GM12878 (cell line): ENCODE measurements at regions not wholly inside any gene's neighbourhood (a gene's known extent, or its start where the extent isn't known, plus 50 kb on each side); places are given as distances from the start of the nearest gene placed in this dataset.

Experiments
- ATAC-seq: fragments of 200-7000 bp; cut with Tn5 transposase; 3 replicates; pipeline ENCODE4 v1.9.1; 2020; ENCODE audit warnings: mild to moderate bottlenecking, moderate library complexity
- BruUV-seq: library from RNA; stranded (reverse); fragments of 400-500 nt; replicated peaks from 2 replicates; lab custom pipeline; 2021; lab: Mats Ljungman, UMichigan
- CTCF ChIA-PET: fragments of 300-600 bp; sonication (Branson Sonifier 250); formaldehyde crosslinking; extraction: SDS; loops from one replicate; lab custom pipeline; 2021; ENCODE audit warnings: inconsistent platforms; lab: Yijun Ruan, JAX
- POLR2A ChIA-PET: fragments of 350-600 bp; formaldehyde crosslinking; extraction: SDS; loops from one replicate; lab custom pipeline; 2021; ENCODE audit warnings: inconsistent platforms; lab: Charles Lee
- RAD21 ChIA-PET: fragments of 300-600 bp; sonication (Branson Sonifier 250); formaldehyde crosslinking; loops from one replicate; lab custom pipeline; 2023; ENCODE audit warnings: antibody characterized with exemption; ENCODE audit not compliant: unreplicated experiment; lab: Charles Lee
- SMC1A ChIA-PET: fragments of 300-600 bp; sonication (Branson Sonifier 250); formaldehyde crosslinking; loops from one replicate; lab custom pipeline; 2023; ENCODE audit not compliant: unreplicated experiment, uncharacterized antibody; lab: Charles Lee
- DNase-seq: peaks from one replicate; pipeline ENCODE4 v3.0.0-alpha.2; 2011; ENCODE audit warnings: low read depth, low spot score
- FAIRE-seq: peaks from 3 replicates; lab custom pipeline; 2011; peaks lifted over from hg19 to GRCh38; lab: Jason Lieb, UNC
- H2AFZ ChIP-seq: 2 replicates; pipeline ENCODE4 v1.6.0; 2011; ENCODE audit warnings: low read depth, low read length, control low read depth; ENCODE audit not compliant: control insufficient read depth
- H3K27ac ChIP-seq: 2 replicates; pipeline ENCODE4 v1.5.1; 2011; ENCODE audit warnings: control low read depth; ENCODE audit not compliant: control insufficient read depth, insufficient read depth
- H3K27me3 ChIP-seq, 2 experiments: replicated peaks in 1 of 2; 2 replicates each; pipeline versions ENCODE4 v1.6.0 to v1.6.1; 2011; ENCODE audit warnings: low read length in 1 of 2; ENCODE audit not compliant: control insufficient read depth in 2 of 2, insufficient read depth in 2 of 2
- H3K36me3 ChIP-seq, 2 experiments: 2 replicates each; pipeline ENCODE4 v1.5.1; 2011; ENCODE audit warnings: low read length in 1 of 2; ENCODE audit not compliant: control insufficient read depth in 2 of 2, insufficient read depth in 2 of 2
- H3K4me1 ChIP-seq: 2 replicates; pipeline ENCODE4 v1.6.1; 2011; ENCODE audit warnings: mild to moderate bottlenecking, low read length, moderate library complexity, mixed read lengths; ENCODE audit not compliant: control insufficient read depth, insufficient read depth
- H3K4me2 ChIP-seq: 2 replicates; pipeline ENCODE4 v1.6.0; 2011; ENCODE audit warnings: control low read depth; ENCODE audit not compliant: control insufficient read depth, insufficient read depth
- H3K4me3 ChIP-seq: fragments of 200-600 bp; sonication (generic); 2 replicates; pipeline ENCODE4 v1.5.1; 2016
- H3K79me2 ChIP-seq: 2 replicates; pipeline ENCODE4 v1.6.0; 2011; ENCODE audit warnings: low read length; ENCODE audit not compliant: control insufficient read depth, insufficient read depth
- H3K9ac ChIP-seq: 2 replicates; pipeline ENCODE4 v1.8.0; 2011; ENCODE audit warnings: low read length, control low read depth, mixed read lengths; ENCODE audit not compliant: control insufficient read depth, insufficient read depth
- H3K9me3 ChIP-seq: replicated peaks from 3 replicates; pipeline ENCODE4 v1.5.1; 2011; ENCODE audit warnings: mild to moderate bottlenecking, low read length; ENCODE audit not compliant: control insufficient read depth, insufficient read depth
- H4K20me1 ChIP-seq: 2 replicates; pipeline ENCODE4 v1.6.0; 2011; ENCODE audit not compliant: control insufficient read depth, insufficient read depth
- BHLHE40 ChIP-seq, 2 experiments: fragments of 450-650 bp in 1 of 2; IDR thresholded peaks; 2 replicates each; pipeline ENCODE4 v1.6.1; 2011 to 2017; ENCODE audit warnings: low read depth in 2 of 2, borderline replicate concordance in 1 of 2, improper control_type of control experiment in 1 of 2, low read length in 1 of 2, mild to moderate bottlenecking in 1 of 2
- BRCA1 ChIP-seq: IDR thresholded peaks from 2 replicates; pipeline ENCODE4 v1.6.1; 2011; ENCODE audit warnings: low read depth, low read length, improper control_type of control experiment
- EP300 ChIP-seq, 2 experiments: fragments of 150-350 bp in 1 of 2; IDR thresholded peaks; 2 replicates each; pipeline ENCODE4 v1.6.1; 2011 to 2012; ENCODE audit warnings: low read depth in 2 of 2, low read length in 2 of 2, borderline replicate concordance in 1 of 2, improper control_type of control experiment in 1 of 2, inconsistent platforms in 1 of 2; ENCODE audit not compliant: control insufficient read depth in 1 of 2
- HDGF ChIP-seq: fragments of 450-650 bp; IDR thresholded peaks from 2 replicates; pipeline ENCODE4 v1.6.1; 2016; ENCODE audit warnings: antibody characterized with exemption
- NFIC ChIP-seq: IDR thresholded peaks from 2 replicates; pipeline ENCODE4 v1.6.1; 2012; ENCODE audit warnings: low read depth, mild to moderate bottlenecking, inconsistent platforms, low read length, moderate library complexity
- NR2F1 ChIP-seq: fragments of 450-650 bp; conservative IDR thresholded peaks from 2 replicates; pipeline ENCODE4 v1.6.1; 2017; ENCODE audit warnings: mild to moderate bottlenecking
- PAX8 ChIP-seq: fragments of 450-650 bp; IDR thresholded peaks from 2 replicates; pipeline ENCODE4 v1.6.1; 2017; ENCODE audit warnings: mild to moderate bottlenecking, moderate library complexity
- SMAD5 ChIP-seq: IDR thresholded peaks from 2 replicates; pipeline ENCODE4 v1.6.1; 2016; ENCODE audit warnings: antibody characterized with exemption, low read depth
- SMARCA5 ChIP-seq: fragments of 450-650 bp; IDR thresholded peaks from 2 replicates; pipeline ENCODE4 v1.6.1; 2017; ENCODE audit warnings: mild to moderate bottlenecking
- SPI1 ChIP-seq: IDR thresholded peaks from 2 replicates; pipeline ENCODE4 v1.6.1; 2011; ENCODE audit warnings: low read depth, mild to moderate bottlenecking, low read length, moderate library complexity, borderline replicate concordance; ENCODE audit not compliant: insufficient read depth
- TCF7 ChIP-seq: IDR thresholded peaks from 2 replicates; pipeline ENCODE4 v1.6.1; 2014; ENCODE audit warnings: antibody characterized with exemption, borderline replicate concordance
- ZNF217 ChIP-seq: fragments of 450-650 bp; IDR thresholded peaks from 2 replicates; pipeline ENCODE4 v1.6.1; 2017; ENCODE audit warnings: antibody characterized with exemption, mild to moderate bottlenecking
- WGBS: methylation state at CpG from one replicate; pipeline ENCODE4 v1.1.6; 2016; ENCODE audit warnings: low lambda C conversion rate; ENCODE audit not compliant: insufficient replicate concordance, insufficient coverage; ENCODE audit errors: missing lambda C conversion rate; 5-methylcytosine and 5-hydroxymethylcytosine counted together
- in situ Hi-C: fragments of 300-500 bp; cut with MboI; formaldehyde crosslinking; loops from 9 replicates; pipeline ENCODE4 v1.14.3; 2018; ENCODE audit warnings: mixed read lengths
- intact Hi-C: fragments of 100-400 bp; cut with micrococcal nuclease; formaldehyde crosslinking; loops from one replicate; pipeline ENCODE4 v1.14.2; 2022; ENCODE audit not compliant: unreplicated experiment
- TF ChIP-seq, protein P1 (sequence below): fragments of 450-650 bp; IDR thresholded peaks from 2 replicates; pipeline ENCODE4 v1.6.1; 2017; ENCODE audit warnings: mild to moderate bottlenecking
- TF ChIP-seq, protein P2 (sequence below): fragments of 450-650 bp; IDR thresholded peaks from 2 replicates; pipeline ENCODE4 v1.6.1; 2017; ENCODE audit warnings: low read depth, mild to moderate bottlenecking, moderate library complexity
- TF ChIP-seq, protein P3 (sequence below): IDR thresholded peaks from 2 replicates; pipeline ENCODE4 v1.6.1; 2011; ENCODE audit warnings: low read depth, mild to moderate bottlenecking, low read length, moderate library complexity, borderline replicate concordance; ENCODE audit errors: extremely low read depth

DNA sequence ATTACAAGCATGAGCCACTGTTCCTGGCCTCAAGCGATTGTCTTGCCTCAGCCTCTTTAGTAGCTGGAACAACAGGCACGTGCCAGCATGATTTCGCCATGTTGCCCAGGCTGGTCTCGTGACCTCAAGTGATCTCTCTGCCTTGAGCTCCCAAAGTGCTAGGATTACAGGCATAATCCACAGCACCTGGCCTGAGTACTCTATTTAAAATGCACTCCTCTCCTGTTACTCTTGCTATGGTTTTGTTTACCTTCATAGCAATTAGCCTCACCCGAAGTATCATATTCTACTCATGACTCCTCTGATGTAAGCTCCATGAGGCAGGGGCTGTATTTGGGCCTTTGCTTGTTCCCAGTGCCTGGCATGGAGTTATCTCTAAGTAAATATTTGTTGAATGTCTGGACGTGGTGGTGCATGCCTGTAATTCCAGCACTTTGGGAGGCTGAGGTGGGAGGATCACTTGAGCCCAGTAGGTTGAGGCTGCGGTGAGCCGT, 92.5 kb upstream of the SLC34A2 start:
- no peak overlapping the region for H3K9ac ChIP-seq
- no peak overlapping the region for H2AFZ ChIP-seq
- 46% methylated on average over 8 of the region's 8 CpGs for WGBS
- TF ChIP-seq BHLHE40 (IDR thresholded peaks at IDR 0.05; ENCODE audit: borderline replicate concordance in 1 of 2, low read depth in 2 of 2, low read length in 1 of 2) (peak in 1 of 2 experiments; percentile 4; a peak in 1 of 4 replicates), EP300 (IDR thresholded peaks at IDR 0.05; ENCODE audit: borderline replicate concordance in 1 of 2, control insufficient read depth in 1 of 2, low read depth in 2 of 2, low read length in 2 of 2) (no peak)
- RAD21 ChIA-PET, result no interaction called here
- ATAC-seq (no peak), DNase-seq (no peak), FAIRE-seq (no peak)
- H3K79me2 ChIP-seq, result no peaks in the 10 kb centered on the region
- H3K27ac ChIP-seq, result no peak overlapping the region
- H3K36me3 ChIP-seq, result no peaks in the 10 kb centered on the region
- no peaks in the 10 kb centered on the region for H3K4me1 ChIP-seq
- no peaks in the 10 kb centered on the region for H4K20me1 ChIP-seq
- CTCF ChIA-PET, result no interaction called here
- no TSS peak for BruUV-seq
- no peaks in the 10 kb centered on the region; a peak in 1 of 4 replicates for H3K27me3 ChIP-seq
- H3K4me3 ChIP-seq, result no peak overlapping the region
- intact Hi-C loops (no loop called here), in situ Hi-C loops (no loop called here)
- POLR2A ChIA-PET, result no interaction called here
- SMC1A ChIA-PET, result no interaction called here
- H3K9me3 ChIP-seq, result no peaks in the 10 kb centered on the region
- H3K4me2 ChIP-seq, result no peak overlapping the region

DNA sequence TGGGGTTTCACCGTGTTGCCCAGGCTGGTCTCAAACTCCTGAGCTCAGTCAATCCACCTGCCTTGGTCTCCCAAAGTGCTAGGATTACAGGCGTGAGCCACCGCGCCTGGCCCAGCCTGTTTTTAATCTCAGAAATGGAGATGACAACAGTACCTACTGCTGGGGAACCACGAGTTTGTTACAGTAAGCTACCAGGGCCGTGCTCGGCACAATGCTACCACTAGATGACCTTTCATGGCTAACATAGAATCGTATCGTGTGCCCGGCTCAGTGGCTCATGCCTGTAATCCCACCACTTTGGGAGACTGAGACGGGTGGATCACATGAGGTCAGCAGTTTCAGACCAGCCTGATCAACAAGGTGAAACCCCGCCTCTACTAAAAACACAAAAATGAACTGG, 90.8 kb upstream of the SLC34A2 start:
- Histone ChIP-seq H3K9ac (no peak overlapping the region), H3K79me2 (no peaks in the 10 kb centered on the region), H3K4me2 (no peak overlapping the region), H3K9me3 (no peaks in the 10 kb centered on the region), H3K4me3 (no peak overlapping the region), H3K27ac (no peak overlapping the region), H3K4me1 (no peaks in the 10 kb centered on the region), H2AFZ (no peak overlapping the region), H3K36me3 (no peaks in the 10 kb centered on the region), H3K27me3 (no peaks in the 10 kb centered on the region; a peak in 1 of 4 replicates), H4K20me1 (no peaks in the 10 kb centered on the region)
- in situ Hi-C loops, result no loop called here
- no TSS peak for BruUV-seq
- RAD21 ChIA-PET, result no interaction called here
- DNase-seq, result no peak
- ATAC-seq, result no peak
- CTCF ChIA-PET, result no interaction called here
- SMC1A ChIA-PET, result interaction anchor here (0.7 kb wide), 1 partner anchor 25 kb away, joined by 3 read pairs; no protein-coding TSS in a partner anchor
- WGBS, result 62% methylated on average over 12 of the region's 12 CpGs
- no peak for FAIRE-seq
- POLR2A ChIA-PET, result no interaction called here
- intact Hi-C loops, result no loop called here
- TF ChIP-seq PAX8, result no peak
- TF ChIP-seq, protein P1, sequence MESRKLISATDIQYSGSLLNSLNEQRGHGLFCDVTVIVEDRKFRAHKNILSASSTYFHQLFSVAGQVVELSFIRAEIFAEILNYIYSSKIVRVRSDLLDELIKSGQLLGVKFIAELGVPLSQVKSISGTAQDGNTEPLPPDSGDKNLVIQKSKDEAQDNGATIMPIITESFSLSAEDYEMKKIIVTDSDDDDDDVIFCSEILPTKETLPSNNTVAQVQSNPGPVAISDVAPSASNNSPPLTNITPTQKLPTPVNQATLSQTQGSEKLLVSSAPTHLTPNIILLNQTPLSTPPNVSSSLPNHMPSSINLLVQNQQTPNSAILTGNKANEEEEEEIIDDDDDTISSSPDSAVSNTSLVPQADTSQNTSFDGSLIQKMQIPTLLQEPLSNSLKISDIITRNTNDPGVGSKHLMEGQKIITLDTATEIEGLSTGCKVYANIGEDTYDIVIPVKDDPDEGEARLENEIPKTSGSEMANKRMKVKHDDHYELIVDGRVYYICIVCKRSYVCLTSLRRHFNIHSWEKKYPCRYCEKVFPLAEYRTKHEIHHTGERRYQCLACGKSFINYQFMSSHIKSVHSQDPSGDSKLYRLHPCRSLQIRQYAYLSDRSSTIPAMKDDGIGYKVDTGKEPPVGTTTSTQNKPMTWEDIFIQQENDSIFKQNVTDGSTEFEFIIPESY, result no peak
- TF ChIP-seq NFIC, result no peak
- TF ChIP-seq TCF7, result no peak
- TF ChIP-seq, protein P2, sequence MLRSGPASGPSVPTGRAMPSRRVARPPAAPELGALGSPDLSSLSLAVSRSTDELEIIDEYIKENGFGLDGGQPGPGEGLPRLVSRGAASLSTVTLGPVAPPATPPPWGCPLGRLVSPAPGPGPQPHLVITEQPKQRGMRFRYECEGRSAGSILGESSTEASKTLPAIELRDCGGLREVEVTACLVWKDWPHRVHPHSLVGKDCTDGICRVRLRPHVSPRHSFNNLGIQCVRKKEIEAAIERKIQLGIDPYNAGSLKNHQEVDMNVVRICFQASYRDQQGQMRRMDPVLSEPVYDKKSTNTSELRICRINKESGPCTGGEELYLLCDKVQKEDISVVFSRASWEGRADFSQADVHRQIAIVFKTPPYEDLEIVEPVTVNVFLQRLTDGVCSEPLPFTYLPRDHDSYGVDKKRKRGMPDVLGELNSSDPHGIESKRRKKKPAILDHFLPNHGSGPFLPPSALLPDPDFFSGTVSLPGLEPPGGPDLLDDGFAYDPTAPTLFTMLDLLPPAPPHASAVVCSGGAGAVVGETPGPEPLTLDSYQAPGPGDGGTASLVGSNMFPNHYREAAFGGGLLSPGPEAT, result no peak
- TF ChIP-seq ZNF217, result no peak
- TF ChIP-seq SMARCA5, result no peak
- TF ChIP-seq SMAD5, result no peak
- TF ChIP-seq BRCA1, result no peak
- no peak for TF ChIP-seq HDGF
- no peak for TF ChIP-seq NR2F1
- TF ChIP-seq SPI1, result no peak
- TF ChIP-seq, protein P3, sequence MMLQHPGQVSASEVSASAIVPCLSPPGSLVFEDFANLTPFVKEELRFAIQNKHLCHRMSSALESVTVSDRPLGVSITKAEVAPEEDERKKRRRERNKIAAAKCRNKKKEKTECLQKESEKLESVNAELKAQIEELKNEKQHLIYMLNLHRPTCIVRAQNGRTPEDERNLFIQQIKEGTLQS, result no peak
